DND-41 (cell line): ENCODE measurements at regions not wholly inside any gene's neighbourhood (a gene's known extent, or its start where the extent isn't known, plus 50 kb on each side); places are given as distances from the start of the nearest gene placed in this dataset.

Experiments
- ATAC-seq: fragments of 200-7000 bp; cut with Tn5 transposase; 3 replicates; pipeline ENCODE4 v1.9.1; 2021; ENCODE audit warnings: low read depth; ENCODE audit not compliant: insufficient read depth
- DNase-seq: peaks from one replicate; pipeline ENCODE4 v3.0.0-alpha.2; 2020
- H2AFZ ChIP-seq: 2 replicates; pipeline ENCODE4 v1.6.0; 2012; ENCODE audit warnings: low read depth, low read length
- H3K27ac ChIP-seq: 2 replicates; pipeline ENCODE4 v1.5.1; 2012; ENCODE audit warnings: low read length, inconsistent platforms
- H3K27me3 ChIP-seq: fragments of 200-600 bp; sonication (generic); 2 replicates; pipeline ENCODE4 v1.6.0; 2012; ENCODE audit warnings: low read length, mild to moderate bottlenecking, inconsistent platforms; ENCODE audit not compliant: insufficient read depth, poor library complexity
- H3K36me3 ChIP-seq: 2 replicates; pipeline ENCODE4 v1.5.1; 2012; ENCODE audit warnings: low read length, inconsistent platforms; ENCODE audit not compliant: insufficient read depth
- H3K4me1 ChIP-seq: 2 replicates; pipeline ENCODE4 v1.5.1; 2012; ENCODE audit warnings: mild to moderate bottlenecking, low read length; ENCODE audit not compliant: insufficient read depth
- H3K4me2 ChIP-seq: 2 replicates; pipeline ENCODE4 v1.6.0; 2012; ENCODE audit warnings: mild to moderate bottlenecking, moderate library complexity, low read length, inconsistent platforms; ENCODE audit not compliant: insufficient read depth
- H3K4me3 ChIP-seq, 2 experiments: fragments of 200-600 bp in 1 of 2; shearing (Covaris generic) in 1 of 2; 2 replicates each; pipeline ENCODE4 v1.5.1; 2012 to 2016; ENCODE audit warnings: inconsistent platforms in 2 of 2, low read length in 2 of 2, mild to moderate bottlenecking in 2 of 2, low read depth in 1 of 2, moderate library complexity in 1 of 2
- H3K79me2 ChIP-seq: 2 replicates; pipeline ENCODE4 v1.6.0; 2012; ENCODE audit warnings: low read length, inconsistent platforms; ENCODE audit not compliant: insufficient read depth
- H3K9ac ChIP-seq: 2 replicates; pipeline ENCODE4 v1.6.0; 2012; ENCODE audit warnings: low read depth, mild to moderate bottlenecking, inconsistent platforms, low read length, moderate library complexity
- H3K9me3 ChIP-seq: 2 replicates; pipeline ENCODE4 v1.5.1; 2012; ENCODE audit warnings: low read length, moderate library complexity, mild to moderate bottlenecking, inconsistent platforms; ENCODE audit not compliant: insufficient read depth, severe bottlenecking
- H4K20me1 ChIP-seq: 2 replicates; pipeline ENCODE4 v1.6.0; 2012; ENCODE audit warnings: low read length; ENCODE audit not compliant: insufficient read depth
- EZH2 ChIP-seq: IDR thresholded peaks from 3 replicates; pipeline ENCODE4 v1.6.1; 2012; ENCODE audit warnings: borderline replicate concordance, low read depth, mild to moderate bottlenecking, moderate library complexity, low read length, inconsistent platforms; ENCODE audit not compliant: severe bottlenecking
- TF ChIP-seq, protein P1 (sequence below): IDR thresholded peaks from 2 replicates; pipeline ENCODE4 v1.5.1; 2012; ENCODE audit warnings: borderline replicate concordance, low read length, moderate library complexity, mild to moderate bottlenecking; ENCODE audit not compliant: poor library complexity, severe bottlenecking; ENCODE audit errors: extremely low read depth

DNA sequence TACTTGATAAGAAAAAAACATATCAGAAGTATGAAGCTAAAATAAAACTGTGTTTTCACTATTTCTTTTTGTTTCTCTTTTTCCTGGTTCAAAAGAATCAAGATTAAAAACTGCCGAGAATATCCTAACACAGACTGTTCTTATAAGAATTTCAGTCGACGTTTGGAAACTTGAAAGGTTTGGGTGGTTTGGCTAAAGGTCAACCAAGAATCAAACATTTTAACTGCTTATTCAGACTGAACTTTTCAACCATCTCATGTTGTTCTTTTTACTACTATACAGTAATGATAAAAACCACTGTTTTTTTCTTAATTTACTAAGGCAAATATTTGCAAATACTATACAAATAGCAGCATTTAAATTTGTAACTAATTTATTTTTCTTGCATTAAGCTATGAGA lies 308.5 kb upstream of the TFPI start:
- Histone ChIP-seq H4K20me1 (no peaks in the 10 kb centered on the region), H3K4me1 (no peaks in the 10 kb centered on the region), H3K27me3 (no peaks in the 10 kb centered on the region), H2AFZ (no peak overlapping the region), H3K4me3 (no peak overlapping the region), H3K9me3 (no peaks in the 10 kb centered on the region), H3K27ac (no peak overlapping the region), H3K9ac (no peak overlapping the region), H3K79me2 (no peaks in the 10 kb centered on the region), H3K4me2 (no peak overlapping the region), H3K36me3 (no peaks in the 10 kb centered on the region)
- ATAC-seq: no peak
- DNase-seq: no peak
- TF ChIP-seq, protein P1, sequence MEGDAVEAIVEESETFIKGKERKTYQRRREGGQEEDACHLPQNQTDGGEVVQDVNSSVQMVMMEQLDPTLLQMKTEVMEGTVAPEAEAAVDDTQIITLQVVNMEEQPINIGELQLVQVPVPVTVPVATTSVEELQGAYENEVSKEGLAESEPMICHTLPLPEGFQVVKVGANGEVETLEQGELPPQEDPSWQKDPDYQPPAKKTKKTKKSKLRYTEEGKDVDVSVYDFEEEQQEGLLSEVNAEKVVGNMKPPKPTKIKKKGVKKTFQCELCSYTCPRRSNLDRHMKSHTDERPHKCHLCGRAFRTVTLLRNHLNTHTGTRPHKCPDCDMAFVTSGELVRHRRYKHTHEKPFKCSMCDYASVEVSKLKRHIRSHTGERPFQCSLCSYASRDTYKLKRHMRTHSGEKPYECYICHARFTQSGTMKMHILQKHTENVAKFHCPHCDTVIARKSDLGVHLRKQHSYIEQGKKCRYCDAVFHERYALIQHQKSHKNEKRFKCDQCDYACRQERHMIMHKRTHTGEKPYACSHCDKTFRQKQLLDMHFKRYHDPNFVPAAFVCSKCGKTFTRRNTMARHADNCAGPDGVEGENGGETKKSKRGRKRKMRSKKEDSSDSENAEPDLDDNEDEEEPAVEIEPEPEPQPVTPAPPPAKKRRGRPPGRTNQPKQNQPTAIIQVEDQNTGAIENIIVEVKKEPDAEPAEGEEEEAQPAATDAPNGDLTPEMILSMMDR: no peak
- TF ChIP-seq EZH2: no peak

DNA sequence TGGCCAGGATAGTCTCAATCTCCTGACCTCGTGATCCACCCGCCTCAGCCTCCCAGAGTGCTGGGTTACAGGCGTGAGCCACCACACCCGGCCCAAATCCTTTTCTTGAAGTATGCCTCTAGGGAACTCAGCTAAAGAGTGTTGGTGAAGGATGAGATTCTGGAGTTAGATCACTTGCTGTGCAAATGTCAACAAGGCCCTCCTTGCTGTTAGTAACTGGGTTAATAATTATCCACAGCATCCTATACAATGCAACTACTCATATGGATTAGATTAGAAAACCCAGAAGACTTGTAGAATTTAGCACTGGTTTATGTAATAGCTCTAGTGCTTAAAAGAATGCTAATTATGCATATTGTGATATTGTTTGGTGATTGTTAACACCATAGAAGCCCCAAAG lies 310.8 kb upstream of the TFPI start:
- no peak overlapping the region for H3K4me3 ChIP-seq
- H3K9ac ChIP-seq: no peak overlapping the region
- ATAC-seq: no peak
- H3K9me3 ChIP-seq: no peaks in the 10 kb centered on the region
- H3K79me2 ChIP-seq: no peaks in the 10 kb centered on the region
- no peaks in the 10 kb centered on the region for H4K20me1 ChIP-seq
- H3K27me3 ChIP-seq: no peaks in the 10 kb centered on the region
- no peak overlapping the region for H3K27ac ChIP-seq
- no peaks in the 10 kb centered on the region for H3K36me3 ChIP-seq
- no peaks in the 10 kb centered on the region for H3K4me1 ChIP-seq
- H3K4me2 ChIP-seq: no peak overlapping the region
- no peak for DNase-seq
- H2AFZ ChIP-seq: no peak overlapping the region
- TF ChIP-seq, protein P1: no peak
- no peak for TF ChIP-seq EZH2

DNA sequence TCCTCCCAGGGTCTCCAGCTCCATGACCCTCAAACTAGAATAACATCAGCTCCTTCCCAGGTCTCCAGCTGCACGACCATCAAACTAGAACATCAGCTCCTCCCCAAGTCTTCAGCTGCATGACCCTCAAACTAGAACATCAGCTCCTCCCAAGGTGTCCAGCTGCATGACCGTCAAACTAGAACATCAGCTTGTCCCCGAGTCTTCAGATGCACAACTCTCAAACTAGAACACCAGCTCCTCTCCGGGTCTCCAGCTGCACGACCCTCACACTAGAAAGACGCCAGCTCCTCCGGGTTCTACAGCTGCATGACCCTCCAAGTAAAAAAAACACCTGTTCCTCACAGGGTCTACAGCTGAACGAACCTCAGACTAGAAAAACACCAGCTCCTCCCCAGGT lies 312.9 kb upstream of the TFPI start:
- no peak overlapping the region for H3K4me2 ChIP-seq
- H2AFZ ChIP-seq: no peak overlapping the region
- H3K36me3 ChIP-seq: no peaks in the 10 kb centered on the region
- ATAC-seq: no peak
- H3K9ac ChIP-seq: no peak overlapping the region
- no peaks in the 10 kb centered on the region for H3K9me3 ChIP-seq
- no peaks in the 10 kb centered on the region for H3K27me3 ChIP-seq
- H4K20me1 ChIP-seq: no peaks in the 10 kb centered on the region
- DNase-seq: no peak
- TF ChIP-seq, protein P1: no peak
- TF ChIP-seq EZH2: no peak
- no peak overlapping the region for H3K27ac ChIP-seq
- no peak overlapping the region for H3K4me3 ChIP-seq
- H3K79me2 ChIP-seq: no peaks in the 10 kb centered on the region
- H3K4me1 ChIP-seq: no peaks in the 10 kb centered on the region

DNA sequence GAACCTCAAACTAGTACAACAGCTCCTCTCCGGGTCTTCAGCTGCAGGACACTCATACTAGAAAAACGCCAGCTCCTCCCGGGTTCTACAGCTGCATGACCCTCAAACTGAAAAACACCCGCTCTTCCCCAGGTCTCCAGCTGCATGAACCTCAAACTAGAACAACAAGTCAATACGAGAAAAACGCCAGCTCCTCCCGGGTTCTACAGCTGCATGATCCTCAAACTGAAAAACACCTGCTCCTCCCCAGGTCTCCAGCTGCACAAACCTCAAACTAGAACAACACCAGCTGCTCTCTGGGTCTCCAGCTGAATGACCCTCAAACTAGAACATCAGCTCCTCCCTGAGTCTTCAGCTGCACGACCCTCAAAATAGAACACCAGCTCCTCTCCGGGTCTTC lies 315.0 kb upstream of the TFPI start:
- H4K20me1 ChIP-seq: no peaks in the 10 kb centered on the region
- no peak for TF ChIP-seq EZH2
- TF ChIP-seq, protein P1: no peak
- H3K27me3 ChIP-seq: no peaks in the 10 kb centered on the region
- DNase-seq (no peak), ATAC-seq (no peak)
- no peaks in the 10 kb centered on the region for H3K79me2 ChIP-seq
- no peak overlapping the region for H3K9ac ChIP-seq
- no peak overlapping the region for H3K4me3 ChIP-seq
- H2AFZ ChIP-seq: no peak overlapping the region
- H3K27ac ChIP-seq: no peak overlapping the region
- H3K4me1 ChIP-seq: no peaks in the 10 kb centered on the region
- no peaks in the 10 kb centered on the region for H3K36me3 ChIP-seq
- H3K4me2 ChIP-seq: no peak overlapping the region
- H3K9me3 ChIP-seq: no peaks in the 10 kb centered on the region
